ENCODE measurements at regions not wholly inside any gene's neighbourhood (a gene's known extent, or its start where the extent isn't known, plus 50 kb on each side); places are given as distances from the start of the nearest gene placed in this dataset.
"Not testable (repeated sequence)": the region's sequence is repeated elsewhere in the genome, so short reads cannot be mapped to it uniquely, and the experiment has no call there.

DNA sequence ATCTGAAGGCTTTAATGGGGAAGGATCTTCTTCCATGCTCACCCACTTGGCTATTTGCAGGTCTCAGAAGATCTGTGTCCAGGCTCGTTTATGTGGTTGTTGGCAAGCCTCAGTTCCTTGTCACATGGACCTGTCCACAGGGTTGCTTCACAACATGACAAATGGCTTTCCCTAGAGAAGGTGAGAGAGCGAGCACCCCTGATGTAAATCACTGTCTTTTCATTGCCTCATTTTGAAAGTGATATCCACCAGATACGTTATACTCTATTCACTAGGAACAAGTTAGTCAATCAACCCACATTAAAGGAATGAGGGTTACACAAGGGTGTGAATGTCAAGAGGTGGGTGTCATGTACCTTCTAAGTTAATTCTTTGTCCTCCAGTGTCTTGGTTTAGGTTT, 433.3 kb downstream of the RPS6KC1 start:
- DNase-seq: no peak

DNA sequence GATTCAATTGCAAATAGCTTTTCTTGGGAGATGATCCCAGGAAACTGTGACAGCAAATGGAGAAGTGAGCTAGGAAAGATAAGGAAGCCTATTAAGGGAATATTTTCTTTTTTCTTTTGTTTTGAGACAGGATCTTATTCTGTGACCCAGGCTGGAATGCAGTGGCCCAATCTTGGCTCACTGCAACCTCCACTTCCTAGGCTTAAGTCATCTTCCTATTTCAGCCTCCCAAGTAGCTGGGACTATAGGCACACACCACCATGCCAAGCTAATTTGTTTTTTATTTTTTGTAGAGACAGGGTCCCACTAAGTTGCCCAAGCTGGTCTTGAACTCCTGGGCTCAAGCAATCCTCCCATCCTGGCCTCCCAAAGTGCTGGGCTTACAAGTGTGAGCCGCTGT, 433.7 kb downstream of the RPS6KC1 start:
- DNase-seq: no peak

DNA sequence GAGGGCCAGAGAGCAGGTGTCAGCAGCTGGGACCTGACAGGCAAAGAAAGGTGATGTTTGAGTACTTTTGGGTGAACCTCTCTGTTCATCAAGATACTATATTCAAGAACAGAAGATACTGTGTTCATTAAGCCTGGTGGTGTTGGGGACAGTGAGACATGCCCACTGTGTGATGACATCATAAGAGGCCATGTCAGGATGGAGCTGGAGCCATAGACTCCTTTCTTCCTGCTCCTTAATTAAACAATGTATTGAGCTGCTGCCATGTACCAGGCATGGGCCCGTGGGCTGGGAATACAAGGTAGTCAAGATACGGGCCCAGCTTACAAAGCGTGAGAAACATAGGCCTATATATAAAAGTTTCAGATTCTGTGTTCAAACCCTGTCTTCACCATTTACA, 435.4 kb downstream of the RPS6KC1 start:
- no peak for DNase-seq

DNA sequence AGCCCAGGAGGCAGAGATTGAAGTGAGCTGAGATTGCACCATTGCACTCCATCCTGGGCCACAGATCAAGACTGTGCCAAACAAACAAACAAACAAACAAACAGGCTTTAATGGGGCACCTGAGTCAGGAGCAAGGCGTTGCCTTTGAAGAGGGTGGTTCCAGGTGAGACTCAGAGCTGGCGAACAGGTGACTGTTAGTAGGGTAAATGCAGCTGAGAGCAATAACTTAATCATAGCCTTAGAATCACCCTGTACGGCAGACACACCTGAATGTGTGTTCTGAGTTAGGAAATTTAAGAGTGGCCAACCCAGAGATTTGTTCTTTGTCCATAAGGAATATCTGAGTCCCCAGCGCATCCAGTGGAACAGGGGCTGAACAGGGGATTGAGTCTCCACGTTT, 440.4 kb downstream of the RPS6KC1 start:
- DNase-seq: no peak

DNA sequence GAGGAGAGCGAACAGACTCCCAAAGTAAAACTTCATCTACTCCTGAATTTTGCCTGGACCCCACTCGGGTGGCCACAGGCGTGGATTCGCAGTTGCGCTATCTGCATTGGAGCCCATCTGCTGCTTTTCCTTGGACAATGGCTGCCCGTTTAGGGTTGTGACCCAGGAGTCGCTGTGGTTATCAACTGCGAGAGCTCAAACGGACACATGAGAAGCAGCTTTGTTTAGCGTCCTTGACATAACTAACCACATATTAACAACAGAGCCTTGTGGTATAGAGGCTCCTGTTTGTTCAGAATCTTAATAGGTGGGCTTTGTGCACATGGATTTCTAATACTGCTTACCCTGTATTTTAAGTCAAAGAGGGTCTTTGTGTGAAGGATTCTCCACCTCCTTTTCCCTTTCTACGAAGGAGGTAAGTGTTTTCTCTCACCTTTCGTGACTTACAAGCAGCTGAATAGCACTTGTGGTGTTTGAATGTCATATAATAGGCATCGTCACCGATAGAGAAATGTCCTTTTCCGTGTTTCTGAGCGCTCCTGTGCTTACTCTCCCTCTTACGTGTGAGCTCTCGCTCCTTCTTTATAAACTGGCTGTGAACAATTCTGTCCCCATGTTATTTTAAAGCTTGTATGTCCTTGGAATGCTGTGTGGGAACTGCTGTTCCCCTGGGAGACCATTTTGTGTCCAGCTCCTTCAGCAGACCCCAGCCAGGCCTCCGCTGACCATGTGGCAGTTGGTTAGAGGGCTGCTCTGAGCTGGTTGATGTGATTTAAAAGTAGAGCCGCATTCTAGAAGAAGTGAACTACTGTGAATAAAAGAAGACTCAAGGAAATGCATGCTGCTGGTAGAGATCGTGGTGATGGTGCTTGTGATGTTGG, 441.4 kb downstream of the RPS6KC1 start:
- DNase-seq: no peak

DNA sequence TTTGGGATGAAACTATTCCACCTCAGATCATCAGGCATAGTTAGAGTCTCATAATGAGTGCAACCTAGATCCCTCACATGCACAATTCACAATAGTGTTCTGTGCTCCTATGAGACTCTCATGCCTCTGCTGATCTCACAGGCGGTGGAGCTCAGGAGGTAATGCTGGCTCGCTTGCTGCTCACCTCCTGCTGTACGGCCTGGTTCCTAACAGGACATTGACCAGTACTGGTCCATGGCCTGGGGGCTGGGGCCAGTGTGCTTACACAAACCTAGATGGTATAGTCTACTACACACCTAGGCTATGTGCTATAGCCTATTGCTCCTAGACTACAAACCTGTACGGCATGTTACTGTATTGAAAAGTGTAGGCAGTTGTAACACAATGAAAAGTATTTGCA, 448.4 kb downstream of the RPS6KC1 start:
- no peak for DNase-seq

DNA sequence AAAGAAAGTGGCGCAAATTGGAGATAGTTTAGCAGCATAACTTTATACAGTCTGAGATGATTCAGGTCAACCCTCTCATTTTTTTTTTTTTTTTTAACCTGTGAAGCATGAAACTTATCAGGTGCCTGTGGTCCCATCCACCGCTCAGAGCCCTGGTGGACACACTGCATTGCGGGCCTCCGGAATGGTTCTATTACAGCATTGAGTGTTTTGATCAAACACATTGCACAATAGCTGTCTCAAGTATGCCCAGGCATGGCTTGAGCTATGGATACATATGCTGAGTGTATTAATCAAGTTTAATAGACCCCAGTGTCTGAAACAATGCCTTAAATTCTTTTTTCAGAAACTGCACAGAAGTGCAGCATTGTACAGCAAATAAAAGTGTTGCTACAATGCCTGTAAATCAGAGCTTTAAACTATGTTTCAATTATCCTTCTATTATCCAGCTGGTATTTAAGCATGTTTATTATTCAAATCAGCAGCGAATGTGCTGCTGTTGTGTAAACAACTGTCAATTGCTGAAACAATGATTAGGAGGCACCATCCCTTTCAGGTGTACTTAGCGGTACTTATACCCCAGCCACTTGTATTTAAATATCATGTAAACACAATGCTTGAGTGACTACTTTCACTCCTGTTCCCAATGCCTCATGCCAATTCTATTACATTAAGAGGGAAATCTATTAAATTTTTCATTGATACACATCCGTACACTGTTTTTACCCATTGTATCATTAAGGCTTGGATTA, 456.6 kb downstream of the RPS6KC1 start:
- no peak for DNase-seq

DNA sequence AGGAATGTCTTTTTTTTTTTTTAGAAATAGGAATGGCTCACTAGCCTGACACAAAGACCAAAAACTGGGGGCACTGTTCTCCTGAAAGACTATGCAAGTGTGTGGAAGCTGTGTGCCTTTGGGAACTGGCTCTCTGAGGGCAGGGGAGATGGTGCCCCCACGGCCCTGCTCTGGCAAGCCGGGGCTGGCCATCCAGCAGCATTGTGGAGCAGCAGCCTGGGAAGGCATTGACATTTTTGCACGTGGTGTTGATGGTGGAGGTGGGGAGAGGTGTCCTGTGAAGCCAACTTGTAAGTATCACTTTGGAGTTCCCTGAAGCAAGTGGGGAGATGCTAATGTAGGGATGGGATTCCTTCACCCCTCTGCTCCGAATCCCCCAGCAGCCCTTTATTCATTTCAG, 460.1 kb downstream of the RPS6KC1 start:
- DNase-seq: no peak

DNA sequence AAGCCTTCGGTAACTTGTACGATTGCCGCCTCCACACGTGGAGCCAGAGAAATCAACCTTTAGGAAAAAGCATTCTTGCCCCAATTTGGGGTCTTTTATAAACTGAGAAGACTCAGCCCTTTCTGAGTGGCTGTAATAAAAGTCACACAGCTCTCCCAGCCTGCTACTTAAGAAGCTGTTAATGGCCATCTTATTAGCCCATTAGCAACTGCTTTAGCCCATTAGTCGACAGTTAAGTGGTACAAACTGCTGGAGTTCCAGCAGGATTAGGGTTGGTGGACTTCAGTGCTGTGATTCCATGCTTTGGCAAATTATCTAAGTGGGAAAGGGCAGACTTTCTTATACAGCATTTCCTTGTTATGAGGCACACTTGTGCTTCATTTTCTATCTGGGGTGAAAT, 461.3 kb downstream of the RPS6KC1 start:
- DNase-seq: no peak

DNA sequence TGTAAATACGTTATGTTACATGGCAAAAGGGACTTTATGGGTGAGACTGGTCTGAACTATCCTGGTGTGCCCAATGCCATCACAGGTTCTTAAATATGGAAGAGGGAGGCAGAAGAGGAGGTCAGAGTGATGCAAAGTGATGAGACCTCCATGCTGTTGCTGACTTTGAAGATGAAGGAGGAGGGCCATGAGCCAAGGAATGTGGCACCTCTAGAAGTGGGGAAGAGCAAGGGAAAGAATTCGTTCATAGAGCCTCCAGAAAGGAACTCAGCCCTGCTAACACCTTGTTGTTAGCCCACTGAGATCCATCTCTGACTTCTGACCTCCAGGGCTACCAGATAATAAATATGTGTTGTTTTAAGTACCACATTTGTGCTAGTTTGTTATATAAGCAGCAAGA, 462.0 kb downstream of the RPS6KC1 start:
- DNase-seq: no peak

DNA sequence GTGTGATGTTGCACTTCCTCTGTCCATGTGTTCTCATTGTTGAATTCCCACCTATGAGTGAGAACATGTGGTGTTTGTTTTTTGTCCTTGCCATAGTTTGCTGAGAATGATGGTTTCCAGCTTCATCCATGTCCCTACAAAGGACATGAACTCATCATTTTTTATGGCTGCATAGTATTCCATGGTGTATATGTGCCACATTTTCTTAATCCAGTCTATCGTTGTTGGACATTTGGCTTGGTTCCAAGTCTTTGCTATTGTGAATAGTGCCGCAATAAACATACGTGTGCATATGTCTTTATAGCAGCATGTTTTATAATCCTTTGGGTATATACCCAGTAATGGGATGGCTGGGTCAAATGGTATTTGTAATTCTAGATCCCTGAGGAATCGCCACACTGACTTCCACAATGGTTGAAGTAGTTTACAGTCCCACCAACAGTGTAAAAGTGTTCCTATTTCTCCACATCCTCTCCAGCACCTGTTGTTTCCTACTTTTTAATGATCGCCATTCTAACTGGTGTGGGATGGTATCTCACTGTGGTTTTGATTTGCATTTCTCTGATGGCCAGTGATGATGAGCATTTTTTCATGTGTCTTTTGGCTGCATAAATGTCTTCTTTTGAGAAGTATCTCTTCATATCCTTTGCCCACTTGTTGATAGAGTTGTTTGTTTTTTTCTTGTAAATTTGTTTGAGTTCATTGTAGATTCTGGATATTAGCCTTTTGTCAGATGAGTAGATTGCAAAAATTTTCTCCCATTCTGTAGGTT, 463.6 kb downstream of the RPS6KC1 start:
- DNase-seq: not testable (repeated sequence)

DNA sequence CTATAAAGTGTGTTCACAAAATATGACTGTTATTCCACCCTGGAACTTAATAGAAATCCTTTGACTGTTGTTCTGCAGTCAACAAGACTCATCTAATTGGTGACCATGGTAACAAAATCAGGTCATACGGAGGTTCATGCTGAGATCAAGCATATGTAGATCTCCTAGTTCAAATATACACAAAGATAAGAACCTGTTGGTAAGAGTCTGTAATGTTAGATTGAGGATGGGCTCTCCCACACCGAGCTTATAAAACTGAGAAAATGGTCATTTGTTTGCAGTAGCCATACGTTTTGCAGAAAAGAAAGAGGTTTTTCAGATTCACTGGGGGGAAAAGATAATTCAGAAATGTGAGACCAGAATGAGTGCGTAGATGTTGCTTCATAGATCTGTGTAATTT, 468.1 kb downstream of the RPS6KC1 start:
- DNase-seq: no peak

DNA sequence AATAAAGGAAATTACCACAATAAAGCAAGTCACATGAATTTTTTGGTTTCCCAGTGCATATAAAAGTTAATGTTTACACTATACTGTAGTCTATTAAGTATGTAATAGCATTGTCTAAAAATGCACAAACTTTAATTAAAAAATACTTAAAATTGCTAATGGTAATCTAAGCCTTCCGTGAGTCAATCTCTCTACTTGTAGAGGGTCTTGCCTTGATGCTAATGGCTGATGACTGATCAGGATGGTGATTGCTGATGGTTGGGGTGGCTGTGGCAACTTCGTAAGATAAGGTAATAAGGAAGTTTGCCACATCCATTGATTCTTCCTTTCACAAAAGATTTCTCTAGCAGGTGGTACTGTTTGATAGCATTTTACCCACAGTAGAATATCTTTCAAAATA, 466.6 kb upstream of the PROX1 start:
- DNase-seq: no peak

DNA sequence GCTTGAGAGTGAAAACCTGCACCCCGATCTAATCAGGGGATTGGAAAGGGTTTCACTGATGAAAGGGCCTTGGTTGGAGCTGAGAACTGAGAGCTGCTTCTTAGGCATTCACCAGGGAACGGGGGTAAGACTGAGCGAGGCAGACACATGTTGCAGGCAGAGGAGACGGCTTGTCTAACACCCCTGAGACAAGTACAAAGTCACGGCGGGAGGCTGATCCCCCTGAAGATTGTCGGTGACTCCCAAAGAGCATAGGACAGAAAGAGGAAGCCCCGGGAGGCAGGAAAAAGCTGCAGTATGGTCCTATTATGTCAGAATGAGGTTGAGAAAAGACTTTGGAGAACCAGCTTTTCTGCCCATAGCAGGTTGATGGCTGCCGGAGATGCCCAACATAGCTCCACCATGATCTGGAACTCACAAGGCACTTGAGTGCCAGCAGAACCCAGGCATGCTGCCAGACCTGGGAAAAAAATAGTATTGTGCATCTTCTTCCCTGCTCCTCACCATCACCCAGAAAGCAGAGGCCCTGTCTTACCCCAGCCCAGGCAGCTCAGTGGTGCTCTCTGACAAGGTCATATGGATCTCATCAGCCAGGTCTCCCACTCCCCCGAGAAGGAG, 463.9 kb upstream of the PROX1 start:
- DNase-seq: no peak

DNA sequence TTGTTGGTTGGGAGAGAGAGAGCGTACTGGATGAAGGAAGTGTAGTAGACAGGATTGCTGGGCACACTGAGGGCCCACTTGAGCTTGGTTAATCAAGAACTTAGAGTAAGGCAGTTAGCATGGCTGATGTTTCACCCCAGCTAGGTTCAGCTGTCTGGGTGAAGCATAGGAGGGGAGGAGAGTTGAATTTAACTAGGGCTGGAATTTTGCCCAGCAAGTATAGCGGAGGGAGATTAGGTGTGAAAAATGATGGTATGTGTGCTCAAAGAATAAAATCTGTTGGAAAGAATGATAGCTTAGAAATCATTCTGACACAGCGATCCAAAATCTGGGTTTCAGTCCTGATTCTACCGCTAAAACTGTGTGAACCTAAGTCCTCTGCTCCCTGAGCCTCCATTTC, 461.5 kb upstream of the PROX1 start:
- DNase-seq: no peak

DNA sequence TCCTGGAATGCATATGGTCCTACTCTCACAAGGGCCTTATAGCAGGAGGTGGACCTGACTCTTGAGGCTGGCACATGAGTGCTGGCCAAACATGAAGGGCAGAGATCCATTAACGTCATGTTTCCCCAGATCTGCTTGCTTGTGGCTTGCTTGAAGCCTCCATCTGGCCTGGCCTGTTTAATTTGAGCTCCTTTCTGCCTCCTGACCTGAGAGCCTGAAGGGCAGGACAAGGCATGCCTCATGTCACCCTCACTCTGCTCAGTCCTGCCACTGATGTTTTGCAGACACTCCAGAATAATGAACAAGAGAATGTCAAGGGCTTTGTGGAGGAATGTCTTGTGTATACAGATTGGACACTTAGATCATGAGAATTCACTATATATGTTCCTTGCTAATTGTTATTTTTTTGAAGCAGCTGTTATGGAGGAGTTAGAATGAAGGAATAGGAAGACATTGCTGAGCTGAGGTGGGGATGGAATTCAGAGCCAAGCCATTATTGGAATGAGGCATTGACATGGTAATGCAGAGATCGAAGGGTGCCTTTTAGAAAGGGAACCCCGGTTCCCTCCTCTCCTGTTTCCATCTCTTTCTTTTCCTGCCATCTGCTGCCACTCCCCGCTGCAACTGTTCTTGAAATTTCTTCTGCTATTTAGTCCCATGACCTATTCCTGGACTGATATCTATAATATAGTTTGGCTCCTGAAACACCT, 457.0 kb upstream of the PROX1 start:
- DNase-seq: no peak

DNA sequence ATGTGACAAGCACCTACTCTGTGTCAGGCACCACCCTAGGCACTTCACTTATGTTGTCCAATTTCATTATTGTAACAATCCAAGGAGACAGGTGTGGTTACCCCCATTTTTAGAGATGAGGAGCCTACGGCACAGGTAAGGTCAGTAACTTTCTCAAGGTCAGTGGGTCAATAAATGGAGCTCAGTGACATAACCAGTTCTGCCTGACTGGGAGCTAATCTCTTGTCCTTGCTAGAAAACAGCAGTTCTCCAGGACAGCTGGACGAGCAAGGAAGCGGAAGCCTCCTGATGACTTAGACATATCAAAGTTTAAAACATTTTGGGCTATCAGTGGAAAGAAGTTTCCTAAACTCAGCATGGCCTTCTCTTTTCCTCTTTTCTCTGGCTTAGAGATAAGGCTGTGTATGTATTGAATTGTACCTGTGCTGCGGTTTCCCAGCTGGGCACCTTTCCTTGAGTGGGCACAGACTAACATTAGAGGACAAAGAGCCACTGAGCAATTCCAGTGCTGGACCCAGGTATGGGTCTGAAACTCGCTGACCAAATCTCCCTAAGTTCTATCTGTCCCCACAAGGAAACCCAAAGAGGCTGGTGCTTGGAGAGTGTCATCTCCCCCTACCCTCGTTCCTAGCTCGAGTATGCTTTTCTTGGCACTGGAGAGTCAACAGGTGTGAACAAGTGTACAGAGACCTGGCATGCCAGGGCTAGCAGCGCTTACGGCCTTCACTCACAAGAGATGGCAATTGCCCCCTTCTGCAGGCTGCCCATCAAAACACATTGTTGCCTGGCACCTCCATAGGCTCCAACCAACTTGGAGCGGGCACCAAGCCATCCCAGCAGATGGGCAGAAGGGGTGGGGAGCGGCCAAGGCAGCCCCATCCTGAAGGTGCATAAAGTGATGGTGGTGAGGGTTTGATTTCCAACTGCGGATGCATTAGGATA, 456.1 kb upstream of the PROX1 start:
- no peak for DNase-seq

DNA sequence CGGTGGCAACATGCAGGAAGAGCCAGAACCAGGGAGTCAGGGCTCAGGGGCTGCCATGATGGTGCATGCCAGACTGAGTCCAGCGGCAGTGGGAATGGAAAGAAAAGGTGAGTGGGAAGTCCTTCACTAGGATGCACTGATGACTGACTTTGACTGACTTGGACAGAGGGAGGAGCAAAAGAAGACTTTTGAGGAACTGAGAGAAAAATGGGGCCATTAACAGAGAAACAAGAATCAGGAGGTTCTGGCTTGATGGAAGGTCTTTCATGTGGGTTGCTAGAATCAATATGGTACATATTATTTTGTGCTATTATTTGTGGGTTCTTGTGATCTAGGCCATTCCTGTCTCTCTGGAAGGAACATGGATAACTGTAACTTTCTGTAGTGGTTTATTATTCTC, 454.6 kb upstream of the PROX1 start:
- no peak for DNase-seq

DNA sequence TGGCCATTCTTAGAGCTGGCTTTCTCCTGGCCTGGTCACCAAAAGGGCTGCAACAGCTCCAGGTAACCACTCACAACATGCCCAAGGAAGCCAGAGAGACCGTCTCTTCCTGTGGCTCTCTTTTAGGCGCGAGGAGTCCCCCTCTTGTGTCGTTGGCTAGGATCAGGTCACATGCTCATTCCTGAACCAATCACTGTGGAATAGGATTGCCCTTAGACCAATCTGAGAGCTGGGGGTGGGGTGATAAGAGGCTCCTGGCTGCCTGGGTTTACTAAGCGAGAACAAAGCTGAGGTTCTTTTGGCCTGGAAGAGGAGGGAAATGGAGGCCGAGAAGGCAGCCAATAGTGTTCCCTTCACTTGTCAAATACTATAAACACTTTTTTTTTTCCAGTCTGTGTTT, 452.1 kb upstream of the PROX1 start:
- no peak for DNase-seq

DNA sequence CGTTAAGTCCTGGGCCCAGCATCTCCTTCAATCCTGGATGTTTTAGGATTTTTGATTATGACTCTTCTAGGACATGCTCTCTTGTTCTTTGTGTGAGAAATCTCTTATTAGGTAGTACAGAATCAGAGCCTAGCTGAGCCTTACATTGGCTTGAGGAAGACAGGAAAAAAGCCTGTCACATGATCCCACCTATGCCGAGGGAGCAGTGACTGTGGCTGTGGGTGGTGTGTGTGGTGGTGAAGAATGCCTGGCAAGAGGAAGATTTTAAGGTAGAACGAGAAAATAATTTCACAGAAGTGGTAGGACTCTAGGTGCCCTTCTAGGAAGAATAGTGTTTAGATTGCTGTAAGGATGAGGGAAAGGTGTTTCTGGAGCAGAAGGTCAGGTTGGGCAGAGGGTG, 449.5 kb upstream of the PROX1 start:
- DNase-seq: no peak

DNA sequence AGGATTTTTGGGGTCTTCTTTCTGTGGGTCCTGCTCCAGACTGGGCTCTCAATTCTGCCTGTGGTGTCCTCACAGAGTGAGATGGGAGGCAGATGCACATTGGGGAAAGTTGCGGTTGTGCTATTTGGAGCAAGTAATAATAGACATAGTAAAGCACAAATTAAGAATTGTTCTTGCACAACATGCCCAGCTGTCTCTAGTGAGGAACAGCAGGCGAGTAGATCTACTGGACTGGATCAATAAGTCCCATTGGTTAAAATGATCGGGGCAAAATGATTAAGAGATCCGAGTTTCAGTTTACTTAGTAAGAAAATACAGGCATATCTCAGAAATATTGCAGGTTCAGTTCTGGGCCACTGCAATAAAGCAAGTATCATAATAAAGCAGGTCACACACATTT, 448.3 kb upstream of the PROX1 start:
- no peak for DNase-seq
